ENCODE measurements at regions not wholly inside any gene's neighbourhood (a gene's known extent, or its start where the extent isn't known, plus 50 kb on each side); places are given as distances from the start of the nearest gene placed in this dataset.

GRCh38 chr7:156173346-156173745 is 361.1 kb upstream of the SHH start:
- no peak for DNase-seq

GRCh38 chr7:156172638-156173037 is 360.4 kb upstream of the SHH start:
- DNase-seq: no peak

GRCh38 chr7:156169474-156170370 is 357.5 kb upstream of the SHH start:
- no peak for DNase-seq

GRCh38 chr7:156168434-156168833 is 356.2 kb upstream of the SHH start:
- no peak for DNase-seq

- DNase-seq: no peak
Measured at GRCh38 chr7:156167987-156168386, 355.7 kb upstream of the SHH start.

GRCh38 chr7:156167417-156167807 is 355.1 kb upstream of the SHH start:
- no peak for DNase-seq

- no peak for DNase-seq
Measured at GRCh38 chr7:156166692-156167416, 354.6 kb upstream of the SHH start.

- no peak for DNase-seq
Measured at GRCh38 chr7:156163747-156164146, 351.5 kb upstream of the SHH start.

- DNase-seq: no peak
Measured at GRCh38 chr7:156162451-156162850, 350.2 kb upstream of the SHH start.

- no peak for DNase-seq
Measured at GRCh38 chr7:156160811-156161210, 348.5 kb upstream of the SHH start.

GRCh38 chr7:156158693-156159092 is 346.4 kb upstream of the SHH start:
- no peak for DNase-seq

GRCh38 chr7:156158213-156158612 is 345.9 kb upstream of the SHH start:
- DNase-seq: no peak

- no peak for DNase-seq
Measured at GRCh38 chr7:156157409-156158012, 345.2 kb upstream of the SHH start.

- no peak for DNase-seq
Measured at GRCh38 chr7:156156734-156157408, 344.6 kb upstream of the SHH start.

- no peak for DNase-seq
Measured at GRCh38 chr7:156155988-156156733, 343.9 kb upstream of the SHH start.

- DNase-seq: no peak
Measured at GRCh38 chr7:156153590-156153989, 341.3 kb upstream of the SHH start.

GRCh38 chr7:156152390-156152789 is 340.1 kb upstream of the SHH start:
- DNase-seq: no peak

- no peak for DNase-seq
Measured at GRCh38 chr7:156151658-156152057, 339.4 kb upstream of the SHH start.

GRCh38 chr7:156151078-156151477 is 338.8 kb upstream of the SHH start:
- no peak for DNase-seq

GRCh38 chr7:156148995-156149394 is 336.7 kb upstream of the SHH start:
- DNase-seq: no peak

GRCh38 chr7:156148547-156148946 is 336.3 kb upstream of the SHH start:
- DNase-seq: no peak

- DNase-seq: no peak
Measured at GRCh38 chr7:156147756-156148504, 335.7 kb upstream of the SHH start.

Data from NCI-H1436 treated with DMSO at 0.1 percent for 48 hours (cell line).